ENCODE measurements at regions not wholly inside any gene's neighbourhood (a gene's known extent, or its start where the extent isn't known, plus 50 kb on each side); places are given as distances from the start of the nearest gene placed in this dataset.
A peak's percentile ranks its signal among the peaks of the same experiment; 100 is the strongest.

- Histone ChIP-seq H3K4me2 (replicated peaks; ENCODE audit: extremely low read depth, low read length, poor library complexity, severe bottlenecking) (no peak overlapping the region), H3K79me2 (ENCODE audit: insufficient read depth, low read length) (no peaks in the 10 kb centered on the region), H3K36me3 (replicated peaks in 1 of 2; ENCODE audit: control insufficient read depth in 1 of 2, insufficient read depth in 2 of 2, low read length in 2 of 2) (no peaks in the 10 kb centered on the region), H3K27me3 (ENCODE audit: control insufficient read depth in 2 of 2, insufficient read depth in 2 of 2, low read length in 2 of 2) (no peaks in the 10 kb centered on the region), H2AFZ (ENCODE audit: insufficient read depth, low read depth, low read length, poor library complexity, severe bottlenecking) (no peak overlapping the region), H3K9me3 (replicated peaks in 1 of 2; ENCODE audit: control insufficient read depth in 1 of 2, insufficient read depth in 1 of 2, low read length in 2 of 2) (no peaks in the 10 kb centered on the region), H3K4me3 (replicated peaks in 1 of 3; ENCODE audit: low read depth in 2 of 3, low read length in 3 of 3) (no peak overlapping the region), H3K4me1 (ENCODE audit: control insufficient read depth in 1 of 2, insufficient read depth in 2 of 2, low read length in 2 of 2) (no peaks in the 10 kb centered on the region), H4K20me1 (ENCODE audit: insufficient read depth, low read length) (no peaks in the 10 kb centered on the region), H3K27ac (ENCODE audit: low read depth in 1 of 2, low read length in 2 of 2) (no peak overlapping the region), H3K9ac (ENCODE audit: insufficient read depth, low read length, poor library complexity, severe bottlenecking) (no peak overlapping the region)
- H3K9me3 Mint-ChIP-seq = no peaks in the 10 kb centered on the region
- peak; percentile 15 for TF ChIP-seq CTCF (IDR thresholded peaks at IDR 0.05)
- no peak overlapping the region for H3K4me3 Mint-ChIP-seq
- 19% methylated on average over 10 of the region's 10 CpGs for WGBS (ENCODE audit: insufficient coverage)
- H3K27ac Mint-ChIP-seq = no peak overlapping the region
- peak in 2 of 3 donors; percentile 1 to 15 for DNase-seq
- H3K27me3 Mint-ChIP-seq (ENCODE audit: low read depth in 3 of 3) = peaks cover 8 to 12% (median 10%) of the 10 kb centered on the region in 3 donors
- no peaks in the 10 kb centered on the region for H3K36me3 Mint-ChIP-seq
- intact Hi-C loops (cut with micrococcal nuclease) = no loop called here
- no peaks in the 10 kb centered on the region for H3K4me1 Mint-ChIP-seq
These were observed 84.2 kb upstream of the LAPTM4A start for GRCh38 chr2:20135631-20136050.

GRCh38 chr2:20132990-20133535 lies 81.6 kb upstream of the LAPTM4A start:
- H3K36me3 Mint-ChIP-seq = no peaks in the 10 kb centered on the region
- H3K4me1 Mint-ChIP-seq = no peaks in the 10 kb centered on the region
- TF ChIP-seq CTCF (IDR thresholded peaks at IDR 0.05) = no peak
- H3K27me3 Mint-ChIP-seq (ENCODE audit: low read depth in 3 of 3) = peaks cover 8 to 15% (median 8%) of the 10 kb centered on the region in 3 donors
- intact Hi-C loops (cut with micrococcal nuclease) = no loop called here
- no peak for DNase-seq
- WGBS (ENCODE audit: insufficient coverage) = 85% methylated on average over 9 of the region's 12 CpGs
- H4K20me1 ChIP-seq (ENCODE audit: insufficient read depth, low read length) = no peaks in the 10 kb centered on the region
- no peaks in the 10 kb centered on the region for H3K79me2 ChIP-seq (ENCODE audit: insufficient read depth, low read length)
- H2AFZ ChIP-seq (ENCODE audit: insufficient read depth, low read depth, low read length, poor library complexity, severe bottlenecking) = no peak overlapping the region
- H3K4me3 ChIP-seq (replicated peaks in 1 of 3; ENCODE audit: low read depth in 2 of 3, low read length in 3 of 3) = no peak overlapping the region
- no peaks in the 10 kb centered on the region for H3K36me3 ChIP-seq (replicated peaks in 1 of 2; ENCODE audit: control insufficient read depth in 1 of 2, insufficient read depth in 2 of 2, low read length in 2 of 2)
- no peak overlapping the region for H3K27ac ChIP-seq (ENCODE audit: low read depth in 1 of 2, low read length in 2 of 2)
- H3K4me3 Mint-ChIP-seq = no peak overlapping the region
- no peak overlapping the region for H3K27ac Mint-ChIP-seq
- no peaks in the 10 kb centered on the region for H3K9me3 ChIP-seq (replicated peaks in 1 of 2; ENCODE audit: control insufficient read depth in 1 of 2, insufficient read depth in 1 of 2, low read length in 2 of 2)
- H3K9ac ChIP-seq (ENCODE audit: insufficient read depth, low read length, poor library complexity, severe bottlenecking) = no peak overlapping the region
- H3K9me3 Mint-ChIP-seq = peaks cover 0 to 2% (median 0%) of the 10 kb centered on the region in 7 donors
- H3K4me1 ChIP-seq (ENCODE audit: control insufficient read depth in 1 of 2, insufficient read depth in 2 of 2, low read length in 2 of 2) = no peaks in the 10 kb centered on the region
- H3K4me2 ChIP-seq (replicated peaks; ENCODE audit: extremely low read depth, low read length, poor library complexity, severe bottlenecking) = no peak overlapping the region
- H3K27me3 ChIP-seq (ENCODE audit: control insufficient read depth in 2 of 2, insufficient read depth in 2 of 2, low read length in 2 of 2) = no peaks in the 10 kb centered on the region
